ENCODE measurements at regions not wholly inside any gene's neighbourhood (a gene's known extent, or its start where the extent isn't known, plus 50 kb on each side); places are given as distances from the start of the nearest gene placed in this dataset.

DNA sequence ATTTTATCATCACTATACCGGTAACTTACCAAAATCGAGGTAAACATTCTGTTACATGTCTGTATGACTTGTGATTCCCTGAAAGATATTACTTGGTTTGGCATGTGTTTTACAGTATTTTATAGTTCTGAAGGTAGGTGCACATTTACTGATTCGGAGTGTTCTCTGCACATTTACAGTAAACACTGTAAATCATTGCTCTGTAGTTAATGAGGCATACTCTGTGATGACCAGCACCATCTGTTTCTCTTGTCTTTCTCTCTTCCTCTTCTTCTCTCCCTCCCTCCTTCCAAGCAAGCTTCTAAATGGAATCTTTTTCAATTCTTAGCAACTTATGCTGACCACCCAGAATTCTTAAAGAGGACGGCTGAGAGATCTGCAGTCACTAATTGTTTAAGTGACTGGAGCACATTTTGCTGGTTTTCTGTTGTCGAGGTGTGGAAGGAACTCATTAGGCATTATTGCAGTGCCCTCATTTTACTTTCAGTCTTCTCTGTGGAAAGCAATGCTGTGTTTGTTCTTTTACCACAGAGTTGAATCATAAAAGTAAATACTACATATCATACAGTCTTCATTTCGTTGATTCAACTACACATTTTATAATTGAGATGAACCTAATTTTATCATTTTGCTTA is 126.5 kb downstream of the UTRN start:
- H3K4me3 Mint-ChIP-seq (ENCODE audit: unreplicated experiment), result no peak overlapping the region
- H3K36me3 Mint-ChIP-seq (ENCODE audit: low read depth, unreplicated experiment), result peaks cover 13% of the 10 kb centered on the region
- H3K9me3 Mint-ChIP-seq (ENCODE audit: unreplicated experiment), result no peaks in the 10 kb centered on the region
- DNase-seq (ENCODE audit: low spot score), result no peak
- H3K27ac Mint-ChIP-seq (ENCODE audit: unreplicated experiment), result no peak overlapping the region
- H3K4me1 Mint-ChIP-seq (ENCODE audit: unreplicated experiment), result peaks cover 32% of the 10 kb centered on the region
- TF ChIP-seq, protein P1, sequence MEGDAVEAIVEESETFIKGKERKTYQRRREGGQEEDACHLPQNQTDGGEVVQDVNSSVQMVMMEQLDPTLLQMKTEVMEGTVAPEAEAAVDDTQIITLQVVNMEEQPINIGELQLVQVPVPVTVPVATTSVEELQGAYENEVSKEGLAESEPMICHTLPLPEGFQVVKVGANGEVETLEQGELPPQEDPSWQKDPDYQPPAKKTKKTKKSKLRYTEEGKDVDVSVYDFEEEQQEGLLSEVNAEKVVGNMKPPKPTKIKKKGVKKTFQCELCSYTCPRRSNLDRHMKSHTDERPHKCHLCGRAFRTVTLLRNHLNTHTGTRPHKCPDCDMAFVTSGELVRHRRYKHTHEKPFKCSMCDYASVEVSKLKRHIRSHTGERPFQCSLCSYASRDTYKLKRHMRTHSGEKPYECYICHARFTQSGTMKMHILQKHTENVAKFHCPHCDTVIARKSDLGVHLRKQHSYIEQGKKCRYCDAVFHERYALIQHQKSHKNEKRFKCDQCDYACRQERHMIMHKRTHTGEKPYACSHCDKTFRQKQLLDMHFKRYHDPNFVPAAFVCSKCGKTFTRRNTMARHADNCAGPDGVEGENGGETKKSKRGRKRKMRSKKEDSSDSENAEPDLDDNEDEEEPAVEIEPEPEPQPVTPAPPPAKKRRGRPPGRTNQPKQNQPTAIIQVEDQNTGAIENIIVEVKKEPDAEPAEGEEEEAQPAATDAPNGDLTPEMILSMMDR (IDR thresholded peaks at IDR 0.05; ENCODE audit: unreplicated experiment), result no peak
- no peaks in the 10 kb centered on the region for H3K27me3 Mint-ChIP-seq (ENCODE audit: unreplicated experiment)

DNA sequence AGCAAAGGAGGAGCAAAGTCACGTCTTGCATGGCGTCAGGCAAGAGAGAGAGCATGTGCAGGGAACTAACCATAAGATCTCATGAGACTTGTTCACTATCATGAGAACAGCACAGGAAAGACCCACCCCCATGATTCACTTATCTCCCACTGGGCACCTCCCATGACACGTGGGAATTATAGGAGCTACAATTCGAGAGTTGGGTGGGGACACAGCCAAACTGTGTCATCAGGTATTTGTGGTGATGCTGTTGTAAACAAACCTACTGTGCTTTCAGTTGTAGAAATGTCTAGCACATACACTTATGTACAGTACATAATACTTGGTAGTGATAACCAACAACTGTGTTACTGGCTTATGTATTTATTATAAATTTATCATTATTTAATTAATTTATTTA is 128.3 kb downstream of the UTRN start:
- Mint-ChIP-seq H3K27me3 (ENCODE audit: unreplicated experiment) (no peaks in the 10 kb centered on the region), H3K36me3 (ENCODE audit: low read depth, unreplicated experiment) (peaks cover 13% of the 10 kb centered on the region), H3K4me3 (ENCODE audit: unreplicated experiment) (no peak overlapping the region), H3K9me3 (ENCODE audit: unreplicated experiment) (no peaks in the 10 kb centered on the region), H3K4me1 (ENCODE audit: unreplicated experiment) (peaks cover 15% of the 10 kb centered on the region), H3K27ac (ENCODE audit: unreplicated experiment) (no peak overlapping the region)
- DNase-seq (ENCODE audit: low spot score), result no peak
- TF ChIP-seq, protein P1 (IDR thresholded peaks at IDR 0.05; ENCODE audit: unreplicated experiment), result no peak

- TF ChIP-seq, protein P1 (IDR thresholded peaks at IDR 0.05; ENCODE audit: unreplicated experiment), result no peak
- no peak for DNase-seq (ENCODE audit: low spot score)
- H3K4me1 Mint-ChIP-seq (ENCODE audit: unreplicated experiment), result peaks cover 8% of the 10 kb centered on the region
These were observed 129.9 kb downstream of the UTRN start for GRCh38 chr6:144415014-144415413.

GRCh38 chr6:144415835-144416237 is 130.7 kb downstream of the UTRN start:
- H3K9me3 Mint-ChIP-seq (ENCODE audit: unreplicated experiment), result no peaks in the 10 kb centered on the region

More at GRCh38 chr6:144415014-144415413, 129.9 kb downstream of the UTRN start:
- H3K4me3 Mint-ChIP-seq (ENCODE audit: unreplicated experiment), result no peak overlapping the region
- no peaks in the 10 kb centered on the region for H3K27me3 Mint-ChIP-seq (ENCODE audit: unreplicated experiment)
- H3K36me3 Mint-ChIP-seq (ENCODE audit: low read depth, unreplicated experiment), result peaks cover 8% of the 10 kb centered on the region
- no peak overlapping the region for H3K27ac Mint-ChIP-seq (ENCODE audit: unreplicated experiment)
- H3K9me3 Mint-ChIP-seq (ENCODE audit: unreplicated experiment), result no peaks in the 10 kb centered on the region

GRCh38 chr6:144416244-144416643 is 131.1 kb downstream of the UTRN start:
- H3K9me3 Mint-ChIP-seq (ENCODE audit: unreplicated experiment), result no peaks in the 10 kb centered on the region
- no peaks in the 10 kb centered on the region for H3K27me3 Mint-ChIP-seq (ENCODE audit: unreplicated experiment)
- H3K4me3 Mint-ChIP-seq (ENCODE audit: unreplicated experiment), result no peak overlapping the region
- no peak overlapping the region for H3K27ac Mint-ChIP-seq (ENCODE audit: unreplicated experiment)
- DNase-seq (ENCODE audit: low spot score), result no peak
- H3K36me3 Mint-ChIP-seq (ENCODE audit: low read depth, unreplicated experiment), result peaks cover 4% of the 10 kb centered on the region
- peaks cover 8% of the 10 kb centered on the region for H3K4me1 Mint-ChIP-seq (ENCODE audit: unreplicated experiment)
- TF ChIP-seq, protein P1 (IDR thresholded peaks at IDR 0.05; ENCODE audit: unreplicated experiment), result no peak

More at GRCh38 chr6:144415835-144416237, 130.7 kb downstream of the UTRN start:
- Mint-ChIP-seq H3K4me3 (ENCODE audit: unreplicated experiment) (no peak overlapping the region), H3K27me3 (ENCODE audit: unreplicated experiment) (no peaks in the 10 kb centered on the region), H3K27ac (ENCODE audit: unreplicated experiment) (no peak overlapping the region), H3K4me1 (ENCODE audit: unreplicated experiment) (peaks cover 8% of the 10 kb centered on the region), H3K36me3 (ENCODE audit: low read depth, unreplicated experiment) (peaks cover 7% of the 10 kb centered on the region)
- TF ChIP-seq, protein P1 (IDR thresholded peaks at IDR 0.05; ENCODE audit: unreplicated experiment), result no peak
- DNase-seq (ENCODE audit: low spot score), result no peak

Data from endothelial cell (in vitro differentiated cells).